ENCODE measurements at regions not wholly inside any gene's neighbourhood (a gene's known extent, or its start where the extent isn't known, plus 50 kb on each side); places are given as distances from the start of the nearest gene placed in this dataset.

DNA sequence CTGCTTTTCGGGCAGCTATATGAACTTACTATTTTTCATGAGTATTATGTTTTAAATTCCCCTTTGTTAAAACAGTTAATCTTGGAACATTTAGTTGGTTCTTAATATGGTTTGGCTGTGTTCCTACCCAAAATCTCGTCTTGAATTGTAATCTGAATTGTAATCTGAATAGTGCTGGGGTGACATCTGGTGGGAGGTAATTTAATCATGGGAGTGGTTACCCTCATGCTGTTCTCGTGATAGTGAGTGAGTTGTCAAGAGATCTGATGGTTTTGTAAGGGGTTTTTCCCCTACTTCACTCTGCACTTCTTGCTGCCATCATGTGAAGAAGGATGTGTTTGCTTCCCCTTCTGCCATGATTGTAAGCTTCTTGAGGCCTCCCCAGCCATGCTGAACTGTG, 305.4 kb upstream of the MAP3K7 start:
- TF ChIP-seq, protein P1, sequence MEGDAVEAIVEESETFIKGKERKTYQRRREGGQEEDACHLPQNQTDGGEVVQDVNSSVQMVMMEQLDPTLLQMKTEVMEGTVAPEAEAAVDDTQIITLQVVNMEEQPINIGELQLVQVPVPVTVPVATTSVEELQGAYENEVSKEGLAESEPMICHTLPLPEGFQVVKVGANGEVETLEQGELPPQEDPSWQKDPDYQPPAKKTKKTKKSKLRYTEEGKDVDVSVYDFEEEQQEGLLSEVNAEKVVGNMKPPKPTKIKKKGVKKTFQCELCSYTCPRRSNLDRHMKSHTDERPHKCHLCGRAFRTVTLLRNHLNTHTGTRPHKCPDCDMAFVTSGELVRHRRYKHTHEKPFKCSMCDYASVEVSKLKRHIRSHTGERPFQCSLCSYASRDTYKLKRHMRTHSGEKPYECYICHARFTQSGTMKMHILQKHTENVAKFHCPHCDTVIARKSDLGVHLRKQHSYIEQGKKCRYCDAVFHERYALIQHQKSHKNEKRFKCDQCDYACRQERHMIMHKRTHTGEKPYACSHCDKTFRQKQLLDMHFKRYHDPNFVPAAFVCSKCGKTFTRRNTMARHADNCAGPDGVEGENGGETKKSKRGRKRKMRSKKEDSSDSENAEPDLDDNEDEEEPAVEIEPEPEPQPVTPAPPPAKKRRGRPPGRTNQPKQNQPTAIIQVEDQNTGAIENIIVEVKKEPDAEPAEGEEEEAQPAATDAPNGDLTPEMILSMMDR (IDR thresholded peaks at IDR 0.05; ENCODE audit: low read depth, low read length): no peak
- TF ChIP-seq POLR2A (IDR thresholded peaks at IDR 0.05; ENCODE audit: extremely low read depth, insufficient read length) (no peak), MYC (IDR thresholded peaks at IDR 0.05; ENCODE audit: low read depth, low read length) (no peak)
- TF ChIP-seq, protein P2, sequence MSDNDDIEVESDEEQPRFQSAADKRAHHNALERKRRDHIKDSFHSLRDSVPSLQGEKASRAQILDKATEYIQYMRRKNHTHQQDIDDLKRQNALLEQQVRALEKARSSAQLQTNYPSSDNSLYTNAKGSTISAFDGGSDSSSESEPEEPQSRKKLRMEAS (IDR thresholded peaks at IDR 0.05; ENCODE audit: low read depth, low read length): no peak
